CD14-positive monocyte (primary cell): ENCODE measurements at regions not wholly inside any gene's neighbourhood (a gene's known extent, or its start where the extent isn't known, plus 50 kb on each side); places are given as distances from the start of the nearest gene placed in this dataset.

Source experiments
- DNase-seq, 3 donors: peaks; one replicate each; pipeline ENCODE4 v3.0.0-alpha.2; 2011 to 2022
- H2AFZ ChIP-seq: 2 replicates; pipeline ENCODE4 v1.6.0; 2012; ENCODE audit warnings: mild to moderate bottlenecking, low read depth, low read length, inconsistent platforms; ENCODE audit not compliant: insufficient read depth, poor library complexity, severe bottlenecking
- H3K27ac ChIP-seq, 2 donors: 1 replicate in 1 of 2; 2 replicates in 1 of 2; pipeline ENCODE4 v1.5.1; 2012 to 2013; ENCODE audit warnings: low read length in 2 of 2, control low read depth in 1 of 2, inconsistent platforms in 1 of 2, low read depth in 1 of 2, mild to moderate bottlenecking in 1 of 2
- H3K27me3 ChIP-seq, 2 donors: one replicate each; pipeline versions ENCODE4 v1.6.0 to v1.6.1; 2011 to 2013; ENCODE audit warnings: low read length in 2 of 2; ENCODE audit not compliant: control insufficient read depth in 2 of 2, insufficient read depth in 2 of 2
- H3K36me3 ChIP-seq, 2 donors: replicated peaks in 1 of 2; 1 replicate in 1 of 2; 2 replicates in 1 of 2; pipeline versions ENCODE4 v1.5.1 to v1.6.1; 2012 to 2013; ENCODE audit warnings: low read length in 2 of 2, control low read depth in 1 of 2, inconsistent platforms in 1 of 2, mild to moderate bottlenecking in 1 of 2; ENCODE audit not compliant: insufficient read depth in 2 of 2, control insufficient read depth in 1 of 2
- H3K4me1 ChIP-seq, 2 donors: 1 replicate in 1 of 2; 2 replicates in 1 of 2; pipeline versions ENCODE4 v1.5.1 to v1.6.1; 2012 to 2013; ENCODE audit warnings: low read length in 2 of 2, control low read depth in 1 of 2, inconsistent platforms in 1 of 2, mild to moderate bottlenecking in 1 of 2, moderate library complexity in 1 of 2; ENCODE audit not compliant: insufficient read depth in 2 of 2, control insufficient read depth in 1 of 2
- H3K4me2 ChIP-seq: replicated peaks from 2 replicates; pipeline ENCODE3; 2012; ENCODE audit warnings: low read length, moderate library complexity, mild to moderate bottlenecking; ENCODE audit not compliant: poor library complexity, severe bottlenecking; ENCODE audit errors: extremely low read depth
- H3K4me3 ChIP-seq, 3 experiments: fragments of 200-600 bp in 1 of 3; sonication (generic) in 1 of 3; replicated peaks in 1 of 3; 1 replicate in 2 of 3; 2 replicates in 1 of 3; pipeline ENCODE4 v1.5.1; 2011 to 2013; ENCODE audit warnings: low read length in 3 of 3, mild to moderate bottlenecking in 3 of 3, control low read depth in 2 of 3, low read depth in 2 of 3, inconsistent platforms in 1 of 3, moderate library complexity in 1 of 3
- H3K79me2 ChIP-seq: 2 replicates; pipeline ENCODE4 v1.6.0; 2012; ENCODE audit warnings: mild to moderate bottlenecking, control low read depth, inconsistent platforms, low read length, moderate library complexity; ENCODE audit not compliant: insufficient read depth
- H3K9ac ChIP-seq: 2 replicates; pipeline ENCODE4 v1.6.0; 2017; ENCODE audit warnings: low read length, mild to moderate bottlenecking; ENCODE audit not compliant: insufficient read depth, poor library complexity, severe bottlenecking
- H3K9me3 ChIP-seq, 2 donors: replicated peaks in 1 of 2; 1 replicate in 1 of 2; 2 replicates in 1 of 2; pipeline versions ENCODE4 v1.5.1 to v1.6.1; 2012 to 2013; ENCODE audit warnings: low read length in 2 of 2, control low read depth in 1 of 2; ENCODE audit not compliant: control insufficient read depth in 1 of 2, insufficient read depth in 1 of 2
- H4K20me1 ChIP-seq: 2 replicates; pipeline ENCODE4 v1.6.0; 2012; ENCODE audit warnings: mild to moderate bottlenecking, low read length, control low read depth, moderate library complexity; ENCODE audit not compliant: insufficient read depth
- H3K27ac Mint-ChIP-seq, 7 donors: one replicate each; pipeline ENCODE4 v1.8.0; 2020; ENCODE audit warnings: mild to moderate bottlenecking in 7 of 7, mixed read lengths in 7 of 7, moderate library complexity in 6 of 7, inconsistent platforms in 2 of 7
- H3K27me3 Mint-ChIP-seq, 3 donors: one replicate each; pipeline ENCODE4 v1.8.0; 2021 to 2022; ENCODE audit warnings: low read depth in 3 of 3, mild to moderate bottlenecking in 3 of 3, mixed read lengths in 3 of 3, moderate library complexity in 3 of 3, inconsistent platforms in 1 of 3
- H3K36me3 Mint-ChIP-seq, 2 donors: one replicate each; pipeline ENCODE4 v1.8.0; 2020; ENCODE audit warnings: mixed read lengths in 2 of 2, inconsistent platforms in 1 of 2, mild to moderate bottlenecking in 1 of 2
- H3K4me1 Mint-ChIP-seq: one replicate; pipeline ENCODE4 v1.8.0; 2020; ENCODE audit warnings: mild to moderate bottlenecking, mixed read lengths
- H3K4me3 Mint-ChIP-seq, 2 donors: one replicate each; pipeline ENCODE4 v1.8.0; 2020; ENCODE audit warnings: mild to moderate bottlenecking in 2 of 2, mixed read lengths in 2 of 2, moderate library complexity in 1 of 2
- H3K9me3 Mint-ChIP-seq, 7 donors: one replicate each; pipeline ENCODE4 v1.8.0; 2020 to 2022; ENCODE audit warnings: mixed read lengths in 7 of 7, mild to moderate bottlenecking in 6 of 7, moderate library complexity in 6 of 7, inconsistent platforms in 2 of 7
- CTCF ChIP-seq: fragments of 200-600 bp; IDR thresholded peaks from one replicate; pipeline ENCODE4 v1.8.0; 2022; ENCODE audit warnings: antibody characterized with exemption, mild to moderate bottlenecking
- WGBS: methylation state at CpG from one replicate; pipeline ENCODE4 v1.1.5; 2013; ENCODE audit warnings: missing lambda C conversion rate; ENCODE audit not compliant: insufficient coverage; 5-methylcytosine and 5-hydroxymethylcytosine counted together
- intact Hi-C, 2 donors: fragments of 100-400 bp; cut with micrococcal nuclease; formaldehyde crosslinking; loops; one replicate each; pipeline versions ENCODE4 v1.15.0 to v1.15.1; 2023

- Histone ChIP-seq H3K9me3 (no peaks in the 10 kb centered on the region), H3K36me3 (no peaks in the 10 kb centered on the region), H3K27me3 (no peaks in the 10 kb centered on the region), H3K4me2 (no peak overlapping the region), H3K79me2 (no peaks in the 10 kb centered on the region), H3K4me1 (peaks cover 39% of the 10 kb centered on the region in 2 donors), H3K9ac (no peak overlapping the region), H3K4me3 (no peak overlapping the region), H2AFZ (no peak overlapping the region), H4K20me1 (no peaks in the 10 kb centered on the region), H3K27ac (no peak overlapping the region)
- Mint-ChIP-seq H3K9me3 (no peaks in the 10 kb centered on the region), H3K4me3 (no peak overlapping the region), H3K27ac (peak overlapping the region in 6 of 7 donors; percentile 62 to 92 (median 86)), H3K4me1 (peaks cover 41% of the 10 kb centered on the region), H3K36me3 (no peaks in the 10 kb centered on the region), H3K27me3 (no peaks in the 10 kb centered on the region)
- intact Hi-C loops, result loop anchor here in 1 of 2 donors (10.0 kb wide), 1 partner anchor 112 kb away; no protein-coding TSS in a partner anchor
- no peak for DNase-seq
- no peak for TF ChIP-seq CTCF
These were observed 144.6 kb downstream of the CDC42EP3 start for GRCh38 chr2:37526856-37527255.

DNA sequence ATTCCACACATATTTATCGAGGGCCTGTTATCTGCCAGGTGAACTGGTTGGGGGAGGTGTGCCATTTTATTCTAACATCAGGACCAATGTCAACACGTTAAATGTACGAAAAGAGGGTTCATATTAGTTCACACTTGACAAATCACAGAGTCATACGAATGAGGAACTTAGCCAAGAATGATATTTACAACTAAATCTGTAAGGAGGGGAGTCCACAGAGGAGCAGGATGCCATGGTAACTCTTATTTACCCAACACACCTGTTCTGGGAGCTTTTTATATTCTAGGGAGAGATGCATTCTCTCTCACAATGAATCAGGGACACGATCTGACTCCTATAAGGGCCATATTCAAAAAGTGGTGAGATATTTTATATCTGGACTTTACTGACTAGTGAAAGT is 144.1 kb downstream of the CDC42EP3 start:
- no peak overlapping the region for H3K9ac ChIP-seq
- peak overlapping the region; percentile 12 to 92 (median 84) for H3K27ac Mint-ChIP-seq
- H3K4me1 ChIP-seq, result peaks cover 35% of the 10 kb centered on the region in 2 donors
- no CpG with 5 or more reads among the region's 5 CpGs for WGBS
- H3K4me2 ChIP-seq, result no peak overlapping the region
- H2AFZ ChIP-seq, result no peak overlapping the region
- peaks cover 37% of the 10 kb centered on the region for H3K4me1 Mint-ChIP-seq
- H3K4me3 Mint-ChIP-seq, result no peak overlapping the region
- no peaks in the 10 kb centered on the region for H3K36me3 Mint-ChIP-seq
- no peaks in the 10 kb centered on the region for H3K79me2 ChIP-seq
- H3K9me3 Mint-ChIP-seq, result peaks cover 0 to 4% (median 0%) of the 10 kb centered on the region in 7 donors
- H3K27me3 Mint-ChIP-seq, result no peaks in the 10 kb centered on the region
- no peak overlapping the region for H3K4me3 ChIP-seq
- H3K27me3 ChIP-seq, result no peaks in the 10 kb centered on the region
- no peak overlapping the region for H3K27ac ChIP-seq
- peaks cover 0 to 2% of the 10 kb centered on the region in 2 donors for H3K9me3 ChIP-seq
- DNase-seq, result peak; percentile 31 to 50 (median 40)
- H4K20me1 ChIP-seq, result no peaks in the 10 kb centered on the region
- no peaks in the 10 kb centered on the region for H3K36me3 ChIP-seq
- TF ChIP-seq CTCF, result no peak
- intact Hi-C loops, result loop anchor here in 1 of 2 donors (10.0 kb wide), 1 partner anchor 113 kb away; no protein-coding TSS in a partner anchor
